Osteocyte (in vitro differentiated cells): ENCODE measurements at regions not wholly inside any gene's neighbourhood (a gene's known extent, or its start where the extent isn't known, plus 50 kb on each side); places are given as distances from the start of the nearest gene placed in this dataset.

Source experiments
- DNase-seq: peaks from one replicate; pipeline ENCODE4 v3.0.0; 2021; ENCODE audit warnings: mixed read lengths; ENCODE audit not compliant: unreplicated experiment; ENCODE audit errors: extremely low spot score
- H3K27ac Mint-ChIP-seq: one replicate; pipeline ENCODE4 v1.8.0; 2021; ENCODE audit warnings: mild to moderate bottlenecking, mixed read lengths; ENCODE audit not compliant: unreplicated experiment
- H3K27me3 Mint-ChIP-seq: one replicate; pipeline ENCODE4 v1.8.0; 2021; ENCODE audit warnings: mixed read lengths; ENCODE audit not compliant: unreplicated experiment
- H3K36me3 Mint-ChIP-seq: one replicate; pipeline ENCODE4 v1.8.0; 2021; ENCODE audit warnings: mixed read lengths; ENCODE audit not compliant: unreplicated experiment
- H3K4me1 Mint-ChIP-seq: one replicate; pipeline ENCODE4 v1.8.0; 2021; ENCODE audit warnings: mixed read lengths; ENCODE audit not compliant: unreplicated experiment
- H3K4me3 Mint-ChIP-seq: one replicate; pipeline ENCODE4 v1.8.0; 2021; ENCODE audit warnings: mild to moderate bottlenecking, moderate library complexity, mixed read lengths; ENCODE audit not compliant: unreplicated experiment
- H3K9me3 Mint-ChIP-seq: one replicate; pipeline ENCODE4 v1.8.0; 2021; ENCODE audit warnings: mixed read lengths; ENCODE audit not compliant: unreplicated experiment
- CTCF ChIP-seq: fragments of 200-600 bp; sonication (generic); IDR thresholded peaks from 2 replicates; pipeline ENCODE4 v1.5.0; 2021; ENCODE audit warnings: antibody characterized with exemption, mild to moderate bottlenecking, moderate library complexity

- Mint-ChIP-seq H3K36me3 (no peaks in the 10 kb centered on the region), H3K4me1 (peaks cover 7% of the 10 kb centered on the region), H3K27ac (no peak overlapping the region), H3K4me3 (no peak overlapping the region), H3K27me3 (peaks cover 69% of the 10 kb centered on the region), H3K9me3 (no peaks in the 10 kb centered on the region)
- DNase-seq, result no peak
- no peak for TF ChIP-seq CTCF
Measured at GRCh38 chr3:194025951-194026350, 110.0 kb upstream of the HES1 start.

- H3K27ac Mint-ChIP-seq, result no peak overlapping the region
- DNase-seq, result no peak
- no peaks in the 10 kb centered on the region for H3K9me3 Mint-ChIP-seq
- TF ChIP-seq CTCF, result no peak
- peaks cover 2% of the 10 kb centered on the region for H3K4me1 Mint-ChIP-seq
- no peak overlapping the region for H3K4me3 Mint-ChIP-seq
- peaks cover 65% of the 10 kb centered on the region for H3K27me3 Mint-ChIP-seq
- H3K36me3 Mint-ChIP-seq, result no peaks in the 10 kb centered on the region
Measured at GRCh38 chr3:194028434-194029004, 107.4 kb upstream of the HES1 start.

GRCh38 chr3:194029846-194030245 is 106.1 kb upstream of the HES1 start:
- Mint-ChIP-seq H3K27ac (no peak overlapping the region), H3K9me3 (no peaks in the 10 kb centered on the region), H3K36me3 (no peaks in the 10 kb centered on the region), H3K27me3 (peaks cover 74% of the 10 kb centered on the region), H3K4me1 (no peaks in the 10 kb centered on the region), H3K4me3 (no peak overlapping the region)
- no peak for TF ChIP-seq CTCF
- no peak for DNase-seq

- no peak for DNase-seq
- H3K27me3 Mint-ChIP-seq, result peaks cover 73% of the 10 kb centered on the region
- no peak for TF ChIP-seq CTCF
- H3K36me3 Mint-ChIP-seq, result no peaks in the 10 kb centered on the region
- H3K4me1 Mint-ChIP-seq, result no peaks in the 10 kb centered on the region
- no peak overlapping the region for H3K27ac Mint-ChIP-seq
- no peak overlapping the region for H3K4me3 Mint-ChIP-seq
- no peaks in the 10 kb centered on the region for H3K9me3 Mint-ChIP-seq
Measured at GRCh38 chr3:194030372-194030771, 105.6 kb upstream of the HES1 start.

- H3K9me3 Mint-ChIP-seq, result no peaks in the 10 kb centered on the region
- no peak for TF ChIP-seq CTCF
- no peaks in the 10 kb centered on the region for H3K36me3 Mint-ChIP-seq
- H3K27me3 Mint-ChIP-seq, result peaks cover 66% of the 10 kb centered on the region
- DNase-seq, result no peak
- H3K27ac Mint-ChIP-seq, result no peak overlapping the region
- no peak overlapping the region for H3K4me3 Mint-ChIP-seq
- no peaks in the 10 kb centered on the region for H3K4me1 Mint-ChIP-seq
Measured at GRCh38 chr3:194031349-194031748, 104.6 kb upstream of the HES1 start.
